ENCODE measurements at regions not wholly inside any gene's neighbourhood (a gene's known extent, or its start where the extent isn't known, plus 50 kb on each side); places are given as distances from the start of the nearest gene placed in this dataset.

DNA sequence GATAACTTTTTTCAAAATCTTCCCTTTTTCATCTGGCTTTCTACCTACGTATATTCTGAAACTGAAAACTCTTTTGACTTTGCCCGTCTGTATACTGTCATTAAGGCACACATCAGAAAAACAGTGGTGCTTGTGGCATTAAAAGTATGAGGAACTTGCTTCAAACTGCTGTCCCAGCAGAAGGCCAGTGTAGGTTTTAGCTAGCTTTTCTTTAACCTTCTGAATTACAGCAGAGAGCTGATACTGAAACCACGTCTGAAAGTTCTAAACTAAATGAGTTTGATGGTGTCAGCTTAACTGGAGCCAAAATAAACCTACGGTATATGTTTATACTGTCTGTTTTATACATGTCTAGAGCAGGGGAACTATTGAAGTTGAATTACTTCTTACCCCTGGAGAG lies 283.4 kb downstream of the TFEC start:
- DNase-seq (ENCODE audit: insufficient read length, low spot score) (no peak), FAIRE-seq (no peak)
- TF ChIP-seq, protein P1, sequence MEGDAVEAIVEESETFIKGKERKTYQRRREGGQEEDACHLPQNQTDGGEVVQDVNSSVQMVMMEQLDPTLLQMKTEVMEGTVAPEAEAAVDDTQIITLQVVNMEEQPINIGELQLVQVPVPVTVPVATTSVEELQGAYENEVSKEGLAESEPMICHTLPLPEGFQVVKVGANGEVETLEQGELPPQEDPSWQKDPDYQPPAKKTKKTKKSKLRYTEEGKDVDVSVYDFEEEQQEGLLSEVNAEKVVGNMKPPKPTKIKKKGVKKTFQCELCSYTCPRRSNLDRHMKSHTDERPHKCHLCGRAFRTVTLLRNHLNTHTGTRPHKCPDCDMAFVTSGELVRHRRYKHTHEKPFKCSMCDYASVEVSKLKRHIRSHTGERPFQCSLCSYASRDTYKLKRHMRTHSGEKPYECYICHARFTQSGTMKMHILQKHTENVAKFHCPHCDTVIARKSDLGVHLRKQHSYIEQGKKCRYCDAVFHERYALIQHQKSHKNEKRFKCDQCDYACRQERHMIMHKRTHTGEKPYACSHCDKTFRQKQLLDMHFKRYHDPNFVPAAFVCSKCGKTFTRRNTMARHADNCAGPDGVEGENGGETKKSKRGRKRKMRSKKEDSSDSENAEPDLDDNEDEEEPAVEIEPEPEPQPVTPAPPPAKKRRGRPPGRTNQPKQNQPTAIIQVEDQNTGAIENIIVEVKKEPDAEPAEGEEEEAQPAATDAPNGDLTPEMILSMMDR (IDR thresholded peaks at IDR 0.05; ENCODE audit: insufficient read depth, missing control alignments) = no peak

DNA sequence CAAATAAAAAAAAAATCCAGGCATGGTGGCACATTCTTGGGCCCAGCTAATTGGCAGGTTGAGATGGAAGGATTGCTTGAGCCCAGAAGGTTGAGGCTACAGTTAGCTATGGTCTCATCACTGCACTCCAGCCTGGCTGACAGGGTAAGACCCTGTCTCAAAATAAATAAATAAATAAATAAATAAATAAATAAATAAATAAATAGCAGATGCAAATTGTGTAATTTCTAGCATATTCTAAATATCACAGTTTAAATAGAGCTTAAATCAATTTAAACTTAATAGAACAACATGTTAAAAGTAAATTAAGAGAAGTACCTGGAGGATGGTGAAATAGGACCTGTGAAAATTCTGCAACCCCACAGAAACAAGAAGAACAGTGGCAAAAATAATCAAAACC lies 290.5 kb downstream of the TFEC start:
- FAIRE-seq = no peak
- DNase-seq (ENCODE audit: insufficient read length, low spot score) = no peak
- TF ChIP-seq, protein P1 (IDR thresholded peaks at IDR 0.05; ENCODE audit: insufficient read depth, missing control alignments) = no peak

DNA sequence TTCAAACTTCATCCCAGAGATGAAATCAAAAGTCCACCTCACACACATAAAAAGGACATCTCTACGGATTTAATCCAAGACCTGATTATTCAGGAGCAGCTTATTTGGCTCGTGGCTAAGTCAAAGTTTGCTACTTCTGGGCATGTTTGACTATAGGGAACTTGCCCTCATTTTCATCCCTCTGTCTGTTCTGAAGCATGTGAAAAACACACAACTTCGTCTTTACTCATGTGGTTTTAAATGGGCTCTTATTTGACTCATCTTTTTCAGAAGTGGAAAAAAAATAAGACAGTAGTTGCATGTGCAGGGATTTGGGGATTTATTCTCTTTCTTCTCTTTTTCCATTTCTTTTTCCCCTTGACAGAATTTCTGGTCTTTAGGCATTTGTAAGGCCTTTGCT lies 295.9 kb downstream of the TFEC start:
- FAIRE-seq = no peak
- TF ChIP-seq, protein P1 (IDR thresholded peaks at IDR 0.05; ENCODE audit: insufficient read depth, missing control alignments) = no peak
- no peak for DNase-seq (ENCODE audit: insufficient read length, low spot score)

DNA sequence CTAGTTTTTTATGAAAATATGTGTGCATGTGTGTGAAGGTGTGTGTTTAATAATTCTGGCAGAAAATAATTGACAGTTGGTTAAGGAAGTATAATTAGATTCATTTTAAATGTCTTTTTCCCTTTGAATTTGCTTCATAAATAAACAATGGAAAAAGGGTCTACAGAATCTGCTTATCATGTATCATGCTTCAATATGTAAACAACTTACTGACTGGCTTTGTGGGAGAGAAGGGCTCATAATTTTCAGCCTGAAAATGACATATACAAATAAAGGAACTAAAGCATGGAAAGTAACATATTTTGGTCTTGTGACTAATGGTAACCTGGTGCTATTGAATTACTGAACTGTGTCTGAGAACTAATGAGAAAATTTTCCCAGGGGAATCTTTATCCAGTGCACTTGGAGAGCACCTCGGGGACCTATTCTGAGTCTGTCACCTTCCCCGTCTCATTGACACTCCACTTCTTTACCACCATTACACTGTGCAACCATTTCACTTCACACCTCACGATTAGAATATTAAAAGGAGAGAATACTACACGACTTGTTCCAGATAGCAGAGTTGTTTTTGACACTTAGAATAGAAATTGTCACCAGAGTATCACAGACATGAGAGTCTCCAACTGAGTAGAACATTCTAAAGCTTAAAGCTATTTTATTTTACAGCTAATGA lies 298.6 kb downstream of the TFEC start:
- FAIRE-seq (no peak), DNase-seq (ENCODE audit: insufficient read length, low spot score) (no peak)
- TF ChIP-seq, protein P1 (IDR thresholded peaks at IDR 0.05; ENCODE audit: insufficient read depth, missing control alignments) = no peak

DNA sequence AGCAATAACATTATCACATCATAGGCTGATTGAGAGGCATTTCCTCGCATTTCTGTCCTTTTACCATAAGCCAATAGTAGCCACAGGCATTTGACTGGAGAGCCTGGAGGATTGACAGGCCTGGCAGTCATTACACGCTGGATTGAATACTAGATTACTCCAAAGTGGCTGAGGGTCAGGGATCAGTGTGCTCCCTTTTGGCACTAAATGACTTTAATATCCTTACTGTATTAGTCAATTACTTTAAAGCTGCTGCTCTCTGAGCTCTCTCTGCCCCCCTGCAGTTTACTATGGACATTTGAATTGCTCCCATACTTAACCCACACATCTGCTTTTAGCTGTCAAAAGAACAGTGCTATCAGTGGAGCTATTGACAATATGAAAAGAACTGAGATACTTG lies 302.0 kb downstream of the TFEC start:
- TF ChIP-seq, protein P1 (IDR thresholded peaks at IDR 0.05; ENCODE audit: insufficient read depth, missing control alignments) = no peak
- DNase-seq (ENCODE audit: insufficient read length, low spot score) = no peak
- FAIRE-seq = no peak

DNA sequence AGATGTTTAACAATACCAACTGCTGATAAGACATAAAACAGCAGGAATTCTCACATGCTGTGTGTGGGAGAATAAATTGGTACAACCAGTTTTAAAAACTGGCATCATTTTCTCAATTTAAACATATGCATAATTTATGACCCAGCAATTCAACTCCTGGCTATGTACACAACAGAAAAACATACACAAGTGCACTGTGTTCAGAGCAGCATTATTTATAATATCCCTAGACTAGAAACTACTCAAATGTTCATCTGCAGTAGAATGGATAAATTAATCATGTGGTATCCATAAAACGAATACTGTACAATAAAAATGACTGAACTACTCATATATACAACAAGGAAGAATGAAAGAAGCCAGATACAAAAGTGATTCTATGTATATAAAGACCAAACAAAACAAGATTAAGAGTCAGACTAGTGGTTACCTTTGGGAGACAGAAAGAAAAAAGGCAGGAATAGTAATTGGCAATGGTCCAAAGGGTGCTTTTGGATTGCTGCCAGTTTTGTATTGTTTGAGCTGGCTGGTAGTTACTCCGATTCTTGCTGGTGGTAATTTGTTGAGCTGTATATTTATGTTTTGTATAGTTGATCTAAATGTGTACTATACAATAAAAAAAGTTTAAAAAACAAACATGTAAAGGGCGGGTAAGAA lies 306.0 kb downstream of the TFEC start:
- TF ChIP-seq, protein P1 (IDR thresholded peaks at IDR 0.05; ENCODE audit: insufficient read depth, missing control alignments) = no peak
- DNase-seq (ENCODE audit: insufficient read length, low spot score) = no peak
- no peak for FAIRE-seq

DNA sequence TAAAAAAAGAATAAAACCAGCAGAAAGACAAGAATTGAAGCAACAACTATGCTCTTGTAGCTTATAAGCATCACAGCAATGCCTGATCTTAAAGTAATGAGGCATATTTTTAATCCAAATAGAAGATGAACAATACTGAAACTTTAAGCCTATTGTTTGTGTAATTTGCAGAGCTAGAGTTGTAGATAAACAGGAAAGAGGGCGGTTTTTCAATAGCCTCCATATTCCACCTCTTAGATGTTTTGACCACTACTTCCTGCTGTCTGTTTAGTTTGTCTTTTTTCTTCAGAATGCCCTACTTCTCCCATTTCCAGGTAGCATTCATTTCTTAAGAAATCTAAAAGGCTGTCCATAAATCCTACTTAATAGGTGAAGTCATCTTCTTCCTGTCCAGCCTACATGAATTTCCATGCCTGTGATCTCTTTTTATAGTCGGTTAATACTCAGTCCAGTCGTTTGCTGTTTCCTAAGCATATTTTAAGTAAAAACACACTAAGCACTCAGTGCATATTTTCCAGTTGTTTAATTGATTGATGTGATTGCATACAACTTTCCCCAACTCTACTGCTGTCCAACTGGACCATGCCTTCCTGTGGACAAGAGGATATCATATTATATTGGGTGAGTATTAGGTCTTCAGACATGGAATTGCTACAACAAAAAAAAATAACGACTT lies 308.1 kb downstream of the TFEC start:
- TF ChIP-seq, protein P1 (IDR thresholded peaks at IDR 0.05; ENCODE audit: insufficient read depth, missing control alignments) = no peak
- DNase-seq (ENCODE audit: insufficient read length, low spot score) (no peak), FAIRE-seq (no peak)
